ENCODE measurements at regions not wholly inside any gene's neighbourhood (a gene's known extent, or its start where the extent isn't known, plus 50 kb on each side); places are given as distances from the start of the nearest gene placed in this dataset.
"Not testable (repeated sequence)": the region's sequence is repeated elsewhere in the genome, so short reads cannot be mapped to it uniquely, and the experiment has no call there.

DNA sequence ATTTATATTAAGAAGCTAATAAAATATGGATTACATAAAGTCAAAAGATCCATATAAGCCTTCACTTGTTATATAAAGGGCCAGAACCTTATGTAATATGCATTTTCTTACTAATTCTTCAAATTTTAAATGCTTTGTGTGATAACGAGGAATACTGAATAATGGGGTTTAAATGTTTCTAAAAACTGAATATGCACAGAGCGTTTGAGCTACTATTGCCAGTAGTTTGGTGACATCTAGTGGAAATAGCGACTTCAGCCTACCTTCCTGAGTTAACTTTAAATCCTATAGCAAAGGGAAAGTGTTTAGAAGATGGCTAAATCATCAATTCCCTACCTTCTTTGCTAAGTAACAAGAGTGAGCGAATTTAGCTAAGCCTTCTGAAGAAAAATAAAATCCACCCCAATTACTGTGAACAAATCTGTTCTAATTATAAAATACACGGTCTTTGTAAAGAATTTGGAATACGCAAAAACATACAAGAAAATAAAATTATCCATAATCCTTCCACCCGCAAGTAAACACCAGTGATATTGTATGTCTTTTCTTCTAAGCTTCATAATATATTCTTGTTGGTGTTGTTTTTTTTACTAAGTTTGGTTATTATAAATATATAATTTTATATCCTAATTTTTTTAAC is 115.5 kb upstream of the G2E3 start:
- peak; percentile 23 for DNase-seq (ENCODE audit: low read depth)

DNA sequence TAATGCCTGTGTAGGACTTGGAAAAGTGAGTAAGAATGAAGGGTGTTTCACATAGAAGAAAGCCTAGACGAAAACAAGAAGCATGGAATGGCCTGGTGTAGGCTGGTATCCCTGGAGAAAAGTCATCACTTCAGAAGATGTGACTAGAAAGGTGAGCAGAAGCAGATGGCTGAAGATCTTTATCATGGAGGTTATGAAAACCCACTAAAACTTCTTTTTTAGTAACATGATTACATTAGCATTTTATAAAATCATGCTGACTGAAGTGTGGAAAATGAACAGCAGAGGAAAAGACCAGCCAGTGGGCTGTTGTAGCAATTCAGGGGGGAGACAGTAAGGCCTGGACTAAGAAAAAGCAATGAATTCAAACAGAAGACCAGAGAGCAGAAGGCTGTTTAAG is 114.5 kb upstream of the G2E3 start:
- no peak for DNase-seq (ENCODE audit: low read depth)

DNA sequence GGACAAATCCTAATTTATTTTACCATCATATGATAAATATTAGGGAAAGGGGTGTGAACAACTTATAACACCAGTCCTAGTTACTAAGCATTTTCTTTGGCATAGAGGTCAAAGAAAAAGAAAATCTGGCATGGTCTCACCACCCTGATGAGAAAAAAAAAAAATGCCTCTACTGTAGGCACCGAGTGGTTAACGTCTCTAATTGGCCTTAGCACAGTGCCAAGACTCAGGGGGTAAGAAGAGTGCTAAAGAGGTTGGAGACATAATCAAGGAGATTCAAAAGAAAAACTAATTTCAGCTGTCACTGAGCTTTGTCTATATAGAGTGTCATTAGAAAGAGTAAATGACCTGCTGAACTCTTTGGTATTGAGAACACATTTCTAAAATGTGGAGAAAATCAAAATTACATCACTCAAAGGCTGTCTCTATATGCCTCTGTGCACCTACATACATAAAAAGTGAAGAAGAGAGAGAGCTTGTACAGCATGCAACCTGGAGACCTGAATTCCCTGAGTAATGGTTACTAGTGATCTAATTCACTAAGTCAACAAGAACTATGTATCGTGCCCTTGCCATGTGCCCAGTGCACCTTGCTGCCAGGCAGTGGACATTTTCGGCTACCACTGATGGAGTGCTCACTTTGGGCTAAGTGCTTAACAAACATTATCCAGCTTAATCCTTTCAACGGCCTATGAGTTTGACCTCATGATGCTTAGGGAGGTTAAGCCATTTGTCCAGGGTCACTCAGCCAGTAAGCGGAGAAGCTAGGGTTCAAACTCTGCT is 113.8 kb upstream of the G2E3 start:
- no peak for DNase-seq (ENCODE audit: low read depth)

- DNase-seq (ENCODE audit: low read depth) = no peak
Observed at GRCh38 chr14:30445852-30446251, 113.1 kb upstream of the G2E3 start.

DNA sequence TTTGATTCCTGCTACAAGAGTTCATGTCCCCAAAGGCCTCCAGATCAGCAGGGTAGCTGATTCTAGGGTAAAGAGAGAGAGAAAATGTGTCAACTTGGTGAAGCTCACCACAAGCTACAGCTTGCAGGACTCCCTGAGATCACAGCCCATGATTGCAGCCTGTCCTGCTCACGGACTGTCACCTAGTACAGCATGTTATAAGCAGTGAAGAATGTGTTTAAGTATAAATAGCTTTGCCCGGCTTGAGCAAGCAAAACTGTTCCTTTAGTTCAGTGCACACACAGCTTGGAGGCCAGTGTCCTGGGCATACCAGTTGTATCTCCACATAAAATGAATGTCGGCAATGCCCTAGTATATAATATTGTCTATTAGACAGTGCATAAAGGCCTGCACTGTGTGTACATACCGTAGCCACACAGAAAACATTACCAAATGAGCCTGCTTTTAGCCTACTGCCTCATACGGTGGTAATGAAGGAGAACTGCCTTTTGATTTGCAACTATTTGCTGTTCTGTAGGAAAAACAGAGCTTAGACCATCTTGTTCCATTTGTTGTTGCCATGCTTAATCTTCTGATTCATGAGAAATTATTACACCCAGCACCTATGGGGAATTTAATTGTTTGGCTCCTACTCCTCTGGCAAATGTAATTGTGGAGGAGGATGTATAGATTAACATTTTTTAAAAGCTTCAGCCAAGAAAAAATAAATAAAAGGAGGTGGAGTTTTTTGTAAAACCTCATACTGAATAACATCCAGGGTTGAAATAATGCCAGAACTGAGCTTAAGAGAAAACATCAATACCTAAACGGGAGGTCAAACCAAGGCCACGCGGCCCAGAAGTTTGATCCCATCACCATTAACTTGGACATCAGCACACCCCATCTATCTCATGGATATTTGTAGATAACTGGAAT is 108.1 kb upstream of the G2E3 start:
- DNase-seq (ENCODE audit: low read depth) = no peak

DNA sequence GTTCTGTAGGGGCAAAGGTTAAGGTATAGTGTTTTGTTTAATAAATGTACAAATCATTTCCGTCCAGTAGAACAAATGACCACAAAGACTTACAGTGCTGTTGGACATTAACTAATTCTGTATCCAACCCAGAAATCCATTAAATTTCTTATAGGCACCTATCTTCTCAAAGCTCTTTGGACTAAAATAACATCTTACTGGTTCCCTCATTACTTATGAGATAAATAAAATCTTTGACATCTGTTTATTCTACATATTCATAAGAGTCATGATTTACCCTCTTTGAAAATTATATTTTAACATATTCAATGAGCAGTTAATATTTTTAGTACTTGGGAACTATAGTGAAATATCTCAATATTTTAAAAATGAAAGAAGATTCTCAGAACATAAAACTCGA is 102.7 kb upstream of the G2E3 start:
- no peak for DNase-seq (ENCODE audit: low read depth)

DNA sequence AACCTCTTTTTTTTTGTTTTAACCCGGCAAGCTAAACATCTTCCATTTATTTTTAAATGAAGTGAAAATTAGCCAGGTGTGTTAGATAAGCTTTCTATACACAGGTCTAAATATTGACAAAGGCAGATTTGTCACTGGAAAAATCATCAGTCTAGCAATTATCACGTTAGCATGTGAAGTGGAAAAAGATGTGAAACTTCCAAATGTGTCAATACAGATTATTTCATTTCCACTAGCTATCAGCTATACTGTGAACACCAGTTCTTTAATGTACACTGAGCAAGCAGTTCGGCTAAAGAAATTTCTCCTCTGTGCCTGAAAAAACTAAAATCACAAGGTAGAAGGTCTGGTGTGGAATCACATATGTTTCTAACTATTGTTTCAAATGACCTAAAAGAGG is 96.6 kb upstream of the G2E3 start:
- DNase-seq (ENCODE audit: low read depth) = no peak

DNA sequence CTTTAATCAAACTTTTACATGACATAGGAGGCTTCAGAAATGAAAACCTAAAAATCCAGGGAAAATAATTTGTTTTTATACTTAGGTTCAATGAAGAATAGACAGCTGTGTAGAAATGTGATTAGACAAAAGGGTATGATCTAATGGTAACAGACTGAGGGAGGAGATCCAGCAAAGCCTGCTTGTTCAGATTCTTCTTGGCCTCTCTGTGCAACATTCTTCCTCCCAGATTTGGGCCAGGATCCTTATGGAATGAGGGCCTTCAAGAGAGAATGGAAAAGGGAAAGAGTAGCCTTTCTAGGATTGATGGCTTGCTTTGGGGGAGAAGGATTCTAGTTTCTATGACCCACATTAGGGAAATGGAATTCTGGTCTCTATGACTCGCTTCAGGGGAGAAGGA is 94.5 kb upstream of the G2E3 start:
- no peak for DNase-seq (ENCODE audit: low read depth)

DNA sequence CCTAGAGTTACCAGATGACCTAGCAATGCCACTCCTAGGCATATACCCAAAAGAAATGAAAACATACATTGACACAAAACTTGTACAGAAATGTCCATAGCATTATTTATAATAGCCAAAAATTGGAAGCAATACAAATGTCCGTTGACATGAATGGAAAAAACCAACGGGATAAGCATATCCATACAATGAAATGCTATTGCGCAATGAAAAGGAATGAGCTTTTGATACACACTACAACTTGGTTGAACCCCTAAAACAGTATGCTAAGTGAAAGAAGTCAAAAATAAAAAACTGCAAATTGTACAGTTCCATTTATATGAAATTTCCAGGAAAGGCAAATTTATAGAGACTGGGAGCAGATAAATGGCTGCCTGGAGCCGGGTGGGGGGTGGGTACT is 90.6 kb upstream of the G2E3 start:
- DNase-seq (ENCODE audit: low read depth) = no peak

DNA sequence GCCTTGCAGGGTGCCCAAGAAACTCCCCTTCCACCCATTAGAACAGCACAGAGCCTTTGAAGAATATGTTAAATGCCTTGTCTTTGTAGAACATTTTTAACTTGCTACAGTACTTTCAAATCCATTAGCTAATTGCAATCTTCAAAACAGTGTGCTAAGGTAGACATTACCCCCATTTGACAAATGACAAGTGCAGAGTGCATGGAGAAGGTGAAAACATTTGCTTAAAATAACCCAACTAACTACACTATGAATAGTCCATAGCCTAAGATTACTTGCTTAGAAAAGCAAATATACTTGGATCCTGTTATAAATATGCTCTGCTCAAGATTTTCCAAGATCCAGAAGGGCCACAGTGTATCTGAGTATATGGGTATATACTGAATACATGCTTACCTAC is 87.0 kb upstream of the G2E3 start:
- DNase-seq (ENCODE audit: low read depth) = no peak

DNA sequence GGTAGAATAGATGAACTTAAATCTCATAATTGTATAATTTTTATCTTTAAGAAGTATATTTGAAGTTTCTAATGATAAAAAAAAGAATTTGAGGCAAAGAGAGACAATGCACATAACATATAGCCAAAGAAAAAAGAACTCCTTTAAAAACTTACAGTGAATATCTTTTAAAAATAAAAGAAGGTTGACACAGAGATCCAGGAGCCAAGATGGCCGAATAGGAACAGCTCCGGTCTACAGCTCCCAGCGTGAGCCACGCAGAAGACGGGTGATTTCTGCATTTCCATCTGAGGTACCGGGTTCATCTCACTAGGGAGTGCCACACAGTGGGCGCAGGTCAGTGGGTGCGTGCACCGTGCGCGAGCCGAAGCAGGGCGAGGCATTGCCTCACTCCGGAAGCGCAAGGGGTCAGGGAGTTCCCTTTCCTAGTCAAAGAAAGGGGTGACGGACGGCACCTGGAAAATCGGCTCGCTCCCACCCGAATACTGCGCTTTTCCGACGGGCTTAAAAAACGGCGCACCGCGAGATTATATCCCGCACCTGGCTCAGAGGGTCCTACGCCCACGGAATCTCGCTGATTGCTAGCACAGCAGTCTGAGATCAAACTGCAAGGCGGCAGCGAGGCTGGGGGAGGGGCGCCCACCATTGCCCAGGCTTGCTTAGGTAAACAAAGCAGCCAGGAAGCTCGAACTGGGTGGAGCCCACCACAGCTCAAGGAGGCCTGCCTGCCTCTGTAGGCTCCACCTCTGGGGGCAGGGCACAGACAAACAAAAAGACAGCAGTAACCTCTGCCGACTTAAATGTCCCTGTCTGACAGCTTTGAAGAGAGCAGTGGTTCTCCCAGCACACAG is 84.9 kb upstream of the G2E3 start:
- DNase-seq (ENCODE audit: low read depth) = not testable (repeated sequence)

GRCh38 chr14:30482276-30482675 is 76.7 kb upstream of the G2E3 start:
- DNase-seq (ENCODE audit: low read depth) = no peak

DNA sequence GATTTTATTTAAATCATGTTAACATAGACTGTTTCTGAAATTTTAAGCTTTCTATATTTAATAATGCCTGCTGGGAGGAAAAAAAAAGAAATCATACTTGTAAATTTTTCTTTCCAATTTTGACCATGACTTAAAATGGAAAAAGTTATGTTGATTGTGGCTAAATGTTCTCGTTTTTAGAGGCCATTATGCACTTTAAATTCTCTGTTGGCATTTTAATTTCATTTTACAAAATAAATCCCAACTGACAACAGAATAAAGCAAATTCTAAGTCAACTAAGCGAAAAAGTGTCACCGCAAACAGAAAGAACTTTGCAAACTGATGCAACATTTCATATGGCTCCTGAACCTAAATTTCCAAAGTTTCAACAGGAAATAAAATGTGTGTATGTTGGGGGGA is 74.8 kb upstream of the G2E3 start:
- no peak for DNase-seq (ENCODE audit: low read depth)

GRCh38 chr14:30484976-30485375 is 74.0 kb upstream of the G2E3 start:
- DNase-seq (ENCODE audit: low read depth) = no peak

DNA sequence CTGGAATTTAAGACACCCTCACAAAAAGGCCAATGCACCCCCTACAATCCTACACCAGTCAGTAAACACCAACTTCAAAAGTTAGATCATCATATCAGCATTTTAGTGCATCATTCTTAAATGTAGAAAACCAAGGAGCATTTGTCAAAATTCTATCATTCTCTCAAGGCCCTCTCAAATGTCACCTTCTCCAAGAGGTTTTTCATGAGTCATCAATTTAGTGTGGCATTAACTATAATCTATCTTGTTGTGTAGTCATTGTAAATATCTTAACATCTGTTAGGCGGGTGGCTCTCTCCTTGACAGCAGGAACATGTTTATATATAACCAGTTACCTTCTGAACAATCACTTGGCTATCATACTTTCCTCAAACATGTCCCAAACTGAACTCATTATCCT is 62.1 kb upstream of the G2E3 start:
- no peak for DNase-seq (ENCODE audit: low read depth)

DNA sequence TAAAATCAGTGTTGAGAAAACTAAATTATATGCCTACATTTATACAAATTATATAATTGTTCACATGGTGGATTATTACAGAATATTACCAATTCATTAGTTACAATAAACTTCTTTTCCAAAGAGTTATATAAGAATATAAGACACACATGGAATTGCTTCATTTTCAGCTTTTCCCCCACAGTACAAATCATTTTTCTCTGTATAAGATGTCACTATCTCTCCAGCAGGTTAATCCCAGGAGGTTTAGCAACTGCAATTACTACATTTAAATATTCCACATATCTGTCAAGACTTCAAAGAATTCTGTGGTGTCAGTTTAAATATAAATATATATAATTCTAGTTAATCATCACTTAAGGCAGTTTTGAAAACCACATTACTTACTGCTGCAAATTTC is 59.6 kb upstream of the G2E3 start:
- no peak for DNase-seq (ENCODE audit: low read depth)

- no peak for DNase-seq (ENCODE audit: low read depth)
Observed at GRCh38 chr14:30500222-30500621, 58.7 kb upstream of the G2E3 start.

GRCh38 chr14:30507209-30507608 is 51.7 kb upstream of the G2E3 start:
- no peak for DNase-seq (ENCODE audit: low read depth)

Measured in fibroblast of the conjunctiva (primary cell).